ENCODE measurements at regions not wholly inside any gene's neighbourhood (a gene's known extent, or its start where the extent isn't known, plus 50 kb on each side); places are given as distances from the start of the nearest gene placed in this dataset.

GRCh38 chr21:38929652-38930051 is 123.9 kb downstream of the ETS2 start:
- H3K4me1 ChIP-seq (ENCODE audit: control insufficient read depth, low read depth, low read length) = no peaks in the 10 kb centered on the region
- H3K9me3 ChIP-seq (ENCODE audit: control insufficient read depth, low read depth, low read length) = no peaks in the 10 kb centered on the region
- no peak overlapping the region for H3K4me3 ChIP-seq (ENCODE audit: low read length)
- H3K27ac ChIP-seq (ENCODE audit: low read length) = no peak overlapping the region
- no peaks in the 10 kb centered on the region for H3K36me3 ChIP-seq (ENCODE audit: control insufficient read depth, low read depth, low read length)
- H3K27me3 ChIP-seq (ENCODE audit: control insufficient read depth, insufficient read depth, low read length) = no peaks in the 10 kb centered on the region
- H3K9ac ChIP-seq (ENCODE audit: low read length) = no peak overlapping the region

DNA sequence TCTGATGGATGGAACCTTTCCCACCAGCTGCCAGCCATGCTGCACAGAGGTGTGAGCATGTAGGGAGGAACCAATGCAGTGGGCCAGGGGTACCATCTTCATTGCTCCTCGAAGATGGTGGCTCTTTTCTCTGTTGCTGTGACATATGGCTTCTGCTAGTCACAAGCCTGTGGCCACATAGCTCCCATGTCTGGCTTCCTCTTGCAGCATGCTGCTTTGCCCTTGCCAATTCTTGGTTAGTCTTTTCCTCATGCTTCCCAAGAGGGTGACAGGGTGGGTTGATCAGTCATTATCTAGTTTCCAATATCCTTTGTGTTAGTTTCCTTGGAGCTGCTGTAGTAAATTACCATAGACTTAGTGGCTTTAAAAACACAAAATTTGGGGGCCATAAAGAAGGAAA is 123.4 kb downstream of the ETS2 start:
- Histone ChIP-seq H3K9me3 (ENCODE audit: control insufficient read depth, low read depth, low read length) (no peaks in the 10 kb centered on the region), H3K9ac (ENCODE audit: low read length) (no peak overlapping the region), H3K36me3 (ENCODE audit: control insufficient read depth, low read depth, low read length) (no peaks in the 10 kb centered on the region), H3K27me3 (ENCODE audit: control insufficient read depth, insufficient read depth, low read length) (no peaks in the 10 kb centered on the region), H3K4me1 (ENCODE audit: control insufficient read depth, low read depth, low read length) (no peaks in the 10 kb centered on the region), H3K4me3 (ENCODE audit: low read length) (no peak overlapping the region), H3K27ac (ENCODE audit: low read length) (no peak overlapping the region)

- H3K4me1 ChIP-seq (ENCODE audit: control insufficient read depth, low read depth, low read length) = no peaks in the 10 kb centered on the region
- H3K4me3 ChIP-seq (ENCODE audit: low read length) = no peak overlapping the region
- no peaks in the 10 kb centered on the region for H3K36me3 ChIP-seq (ENCODE audit: control insufficient read depth, low read depth, low read length)
Measured at GRCh38 chr21:38927776-38928175, 122.0 kb downstream of the ETS2 start.

DNA sequence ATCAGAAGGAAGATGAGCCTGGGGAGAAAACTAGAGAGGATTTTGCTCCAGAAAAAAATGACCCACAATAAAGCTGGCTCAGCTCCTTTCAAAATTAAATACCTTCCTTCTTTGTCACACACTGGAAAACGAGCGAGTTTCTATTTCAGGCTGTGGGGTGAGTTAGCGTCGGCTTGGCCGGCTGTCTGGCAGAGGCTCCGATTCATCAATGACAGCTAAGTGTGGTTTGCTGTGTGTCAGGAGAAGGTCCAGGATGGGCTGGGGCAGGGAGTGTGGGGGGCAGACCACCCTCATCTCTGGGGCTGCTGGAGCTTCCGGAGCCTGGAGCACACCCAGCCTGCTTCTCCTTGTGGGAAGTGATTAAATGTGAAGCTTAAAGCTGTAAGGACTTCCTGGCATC is 120.2 kb downstream of the ETS2 start:
- H3K4me3 ChIP-seq (ENCODE audit: low read length) = no peak overlapping the region
- H3K27ac ChIP-seq (ENCODE audit: low read length) = no peak overlapping the region
- no peaks in the 10 kb centered on the region for H3K27me3 ChIP-seq (ENCODE audit: control insufficient read depth, insufficient read depth, low read length)
- H3K36me3 ChIP-seq (ENCODE audit: control insufficient read depth, low read depth, low read length) = no peaks in the 10 kb centered on the region
- H3K9ac ChIP-seq (ENCODE audit: low read length) = no peak overlapping the region
- no peaks in the 10 kb centered on the region for H3K4me1 ChIP-seq (ENCODE audit: control insufficient read depth, low read depth, low read length)
- H3K9me3 ChIP-seq (ENCODE audit: control insufficient read depth, low read depth, low read length) = no peaks in the 10 kb centered on the region

More at GRCh38 chr21:38927776-38928175, 122.0 kb downstream of the ETS2 start:
- no peak overlapping the region for H3K27ac ChIP-seq (ENCODE audit: low read length)
- H3K9me3 ChIP-seq (ENCODE audit: control insufficient read depth, low read depth, low read length) = no peaks in the 10 kb centered on the region
- no peaks in the 10 kb centered on the region for H3K27me3 ChIP-seq (ENCODE audit: control insufficient read depth, insufficient read depth, low read length)
- H3K9ac ChIP-seq (ENCODE audit: low read length) = no peak overlapping the region

GRCh38 chr21:38925478-38925877 is 119.7 kb downstream of the ETS2 start:
- no peaks in the 10 kb centered on the region for H3K4me1 ChIP-seq (ENCODE audit: control insufficient read depth, low read depth, low read length)
- H3K27me3 ChIP-seq (ENCODE audit: control insufficient read depth, insufficient read depth, low read length) = no peaks in the 10 kb centered on the region
- H3K27ac ChIP-seq (ENCODE audit: low read length) = no peak overlapping the region
- H3K36me3 ChIP-seq (ENCODE audit: control insufficient read depth, low read depth, low read length) = no peaks in the 10 kb centered on the region
- H3K4me3 ChIP-seq (ENCODE audit: low read length) = no peak overlapping the region
- H3K9me3 ChIP-seq (ENCODE audit: control insufficient read depth, low read depth, low read length) = no peaks in the 10 kb centered on the region
- H3K9ac ChIP-seq (ENCODE audit: low read length) = no peak overlapping the region

GRCh38 chr21:38924954-38925353 is 119.2 kb downstream of the ETS2 start:
- Histone ChIP-seq H3K27me3 (ENCODE audit: control insufficient read depth, insufficient read depth, low read length) (no peaks in the 10 kb centered on the region), H3K9me3 (ENCODE audit: control insufficient read depth, low read depth, low read length) (no peaks in the 10 kb centered on the region), H3K9ac (ENCODE audit: low read length) (no peak overlapping the region), H3K4me3 (ENCODE audit: low read length) (no peak overlapping the region), H3K36me3 (ENCODE audit: control insufficient read depth, low read depth, low read length) (no peaks in the 10 kb centered on the region), H3K27ac (ENCODE audit: low read length) (no peak overlapping the region), H3K4me1 (ENCODE audit: control insufficient read depth, low read depth, low read length) (no peaks in the 10 kb centered on the region)

- H3K36me3 ChIP-seq (ENCODE audit: control insufficient read depth, low read depth, low read length) = no peaks in the 10 kb centered on the region
- H3K27ac ChIP-seq (ENCODE audit: low read length) = no peak overlapping the region
- no peak overlapping the region for H3K4me3 ChIP-seq (ENCODE audit: low read length)
- no peaks in the 10 kb centered on the region for H3K4me1 ChIP-seq (ENCODE audit: control insufficient read depth, low read depth, low read length)
- H3K9me3 ChIP-seq (ENCODE audit: control insufficient read depth, low read depth, low read length) = no peaks in the 10 kb centered on the region
- no peak overlapping the region for H3K9ac ChIP-seq (ENCODE audit: low read length)
- no peaks in the 10 kb centered on the region for H3K27me3 ChIP-seq (ENCODE audit: control insufficient read depth, insufficient read depth, low read length)
Measured at GRCh38 chr21:38923429-38923828, 117.7 kb downstream of the ETS2 start.

DNA sequence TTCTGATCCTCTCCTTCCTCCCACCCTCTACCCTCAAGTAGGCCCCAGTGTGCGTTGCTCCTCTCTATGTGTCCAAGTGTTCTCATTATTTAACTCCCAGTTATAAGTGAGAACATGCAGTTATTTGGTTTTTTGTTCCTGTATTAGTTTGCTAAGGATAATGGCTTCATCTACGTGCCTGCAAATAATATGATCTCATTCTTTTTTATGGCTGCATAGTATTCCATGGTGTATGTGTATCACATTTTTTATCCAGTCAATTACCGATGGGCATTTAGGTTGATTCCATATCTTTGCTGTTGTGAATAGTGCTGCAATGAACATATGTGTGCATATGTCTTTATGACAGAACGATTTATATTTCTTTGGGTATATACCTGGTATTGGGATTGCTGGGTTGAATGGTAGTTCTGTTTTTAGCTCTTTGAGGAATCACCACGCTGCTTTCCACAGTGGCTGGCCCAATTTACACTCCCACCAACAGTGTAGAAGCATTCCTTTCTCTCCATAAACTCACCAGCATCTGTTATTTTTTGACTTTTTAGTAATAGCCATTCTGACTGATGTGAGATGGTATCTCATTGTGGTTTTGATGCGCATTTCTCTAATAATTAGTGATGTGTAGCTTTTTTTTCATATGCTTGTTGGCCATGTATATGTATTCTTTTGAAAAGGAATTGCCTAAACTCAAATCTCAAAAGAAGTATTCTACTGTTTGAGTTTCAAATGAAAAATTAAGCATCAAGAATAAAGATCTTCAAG is 116.9 kb downstream of the ETS2 start:
- H3K36me3 ChIP-seq (ENCODE audit: control insufficient read depth, low read depth, low read length) = no peaks in the 10 kb centered on the region
- H3K27me3 ChIP-seq (ENCODE audit: control insufficient read depth, insufficient read depth, low read length) = no peaks in the 10 kb centered on the region
- H3K4me3 ChIP-seq (ENCODE audit: low read length) = no peak overlapping the region
- H3K4me1 ChIP-seq (ENCODE audit: control insufficient read depth, low read depth, low read length) = no peaks in the 10 kb centered on the region
- no peak overlapping the region for H3K27ac ChIP-seq (ENCODE audit: low read length)
- no peak overlapping the region for H3K9ac ChIP-seq (ENCODE audit: low read length)
- no peaks in the 10 kb centered on the region for H3K9me3 ChIP-seq (ENCODE audit: control insufficient read depth, low read depth, low read length)

DNA sequence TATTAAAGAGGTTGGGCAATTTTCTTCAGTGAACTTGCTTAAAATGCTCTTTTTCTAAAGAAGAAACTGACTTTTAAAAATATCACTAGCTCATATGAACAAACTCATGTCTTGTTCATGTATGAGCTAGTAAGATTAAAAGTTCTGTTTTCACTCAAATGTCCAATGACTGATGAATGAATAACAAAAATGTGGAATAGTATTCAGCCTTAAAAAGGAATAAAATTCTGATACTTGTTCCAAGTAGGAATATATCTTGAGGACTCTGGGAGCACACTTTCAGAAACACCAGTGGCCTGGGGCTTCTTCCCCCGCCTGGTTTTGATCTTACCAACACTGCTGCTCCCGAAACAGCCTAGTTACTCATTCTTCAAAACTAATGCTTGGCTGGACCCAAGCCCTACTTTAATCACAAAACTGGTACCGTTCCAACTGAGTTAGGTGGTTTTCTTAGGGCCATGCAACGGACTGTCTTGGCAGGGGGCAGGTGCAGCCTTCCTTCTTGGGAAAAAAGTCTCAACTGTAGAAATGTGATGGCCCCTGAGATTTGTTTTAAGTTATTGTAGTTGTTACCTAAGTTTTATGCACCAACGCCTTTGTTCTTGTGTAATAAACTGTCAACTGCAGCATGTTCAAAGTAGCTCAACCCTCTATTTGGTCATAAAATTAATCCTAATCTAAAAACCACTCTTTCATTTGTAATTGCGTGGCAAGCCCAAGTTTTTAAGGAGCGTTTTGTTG is 116.0 kb downstream of the ETS2 start:
- Histone ChIP-seq H3K27ac (ENCODE audit: low read length) (no peak overlapping the region), H3K9ac (ENCODE audit: low read length) (no peak overlapping the region), H3K36me3 (ENCODE audit: control insufficient read depth, low read depth, low read length) (no peaks in the 10 kb centered on the region), H3K4me3 (ENCODE audit: low read length) (no peak overlapping the region), H3K9me3 (ENCODE audit: control insufficient read depth, low read depth, low read length) (no peaks in the 10 kb centered on the region), H3K4me1 (ENCODE audit: control insufficient read depth, low read depth, low read length) (no peaks in the 10 kb centered on the region), H3K27me3 (ENCODE audit: control insufficient read depth, insufficient read depth, low read length) (no peaks in the 10 kb centered on the region)

DNA sequence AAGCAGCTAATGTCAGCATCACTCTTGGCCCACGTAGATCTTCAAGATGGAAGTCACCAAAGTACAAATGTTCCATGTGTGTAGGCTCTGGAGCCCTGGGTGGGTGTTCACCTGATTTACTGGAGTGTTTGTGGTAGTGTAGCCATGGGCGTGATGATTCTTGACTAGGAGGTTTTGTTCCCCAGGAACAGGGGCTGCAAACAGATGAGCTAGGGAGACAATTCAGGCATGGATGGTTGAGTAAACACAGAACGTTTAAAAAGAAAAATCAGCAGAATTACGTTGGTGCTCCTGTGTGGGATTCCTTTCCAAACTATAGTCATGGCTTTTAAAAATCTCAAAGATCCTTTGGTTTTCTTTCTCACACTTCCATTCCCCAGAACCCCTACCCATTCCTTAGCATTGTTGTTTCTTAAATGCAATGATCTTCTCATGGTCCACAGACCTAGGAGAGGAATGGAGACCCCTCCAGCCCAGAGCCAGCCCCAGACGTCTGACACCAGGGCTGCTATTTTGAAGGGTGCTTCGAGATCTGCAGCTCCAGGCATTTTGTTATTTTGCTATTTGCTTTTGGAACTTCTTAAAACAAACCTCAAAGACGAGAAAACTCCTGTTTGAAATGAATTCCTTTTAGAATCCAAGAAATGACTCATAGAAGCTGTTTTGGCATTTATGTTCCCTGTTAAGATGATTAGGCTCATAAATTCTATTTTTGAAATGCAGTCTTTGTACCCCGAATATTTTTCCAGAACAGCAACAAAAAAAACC is 115.1 kb downstream of the ETS2 start:
- H3K9ac ChIP-seq (ENCODE audit: low read length) = no peak overlapping the region
- no peaks in the 10 kb centered on the region for H3K27me3 ChIP-seq (ENCODE audit: control insufficient read depth, insufficient read depth, low read length)
- no peak overlapping the region for H3K4me3 ChIP-seq (ENCODE audit: low read length)
- no peaks in the 10 kb centered on the region for H3K9me3 ChIP-seq (ENCODE audit: control insufficient read depth, low read depth, low read length)
- no peak overlapping the region for H3K27ac ChIP-seq (ENCODE audit: low read length)
- H3K4me1 ChIP-seq (ENCODE audit: control insufficient read depth, low read depth, low read length) = no peaks in the 10 kb centered on the region
- no peaks in the 10 kb centered on the region for H3K36me3 ChIP-seq (ENCODE audit: control insufficient read depth, low read depth, low read length)

DNA sequence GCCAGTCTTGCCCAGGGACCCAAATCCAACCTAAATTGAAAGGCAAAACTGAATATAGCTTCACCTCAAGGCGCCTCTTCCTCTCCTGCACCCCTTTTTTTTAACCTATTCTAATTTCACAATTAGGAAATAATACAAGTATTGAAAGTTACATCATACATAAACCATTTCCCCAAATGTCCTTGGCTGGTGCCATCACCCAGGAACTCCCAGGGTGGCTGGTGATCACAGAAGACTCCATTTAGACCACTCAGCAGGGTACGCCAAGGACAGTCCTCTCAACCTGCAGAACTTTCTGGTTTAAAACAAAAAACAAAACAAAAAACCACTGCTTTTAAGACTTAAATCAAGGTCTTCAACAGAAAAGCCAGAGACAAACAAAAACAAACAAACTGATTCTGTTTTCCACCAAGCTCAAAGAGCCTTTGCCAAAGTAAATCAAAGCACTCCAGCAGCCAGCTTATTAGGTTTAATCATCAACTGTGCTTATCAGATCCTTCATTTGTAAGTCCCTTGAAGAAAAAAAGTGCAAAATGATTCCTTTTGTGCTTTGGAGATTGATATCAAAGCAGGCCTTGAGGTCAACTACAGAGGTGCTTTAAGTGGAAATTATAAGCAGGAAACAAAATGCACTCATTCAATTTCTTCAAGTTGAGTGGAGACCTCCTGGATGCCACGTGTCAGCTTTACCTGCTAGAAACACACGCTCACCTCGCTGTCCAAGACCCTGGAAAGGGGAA is 113.0 kb downstream of the ETS2 start:
- Histone ChIP-seq H3K4me1 (ENCODE audit: control insufficient read depth, low read depth, low read length) (peaks cover 8% of the 10 kb centered on the region), H3K36me3 (ENCODE audit: control insufficient read depth, low read depth, low read length) (no peaks in the 10 kb centered on the region), H3K9ac (ENCODE audit: low read length) (no peak overlapping the region), H3K4me3 (ENCODE audit: low read length) (no peak overlapping the region), H3K27ac (ENCODE audit: low read length) (no peak overlapping the region), H3K27me3 (ENCODE audit: control insufficient read depth, insufficient read depth, low read length) (no peaks in the 10 kb centered on the region), H3K9me3 (ENCODE audit: control insufficient read depth, low read depth, low read length) (no peaks in the 10 kb centered on the region)
